ENCODE measurements at regions not wholly inside any gene's neighbourhood (a gene's known extent, or its start where the extent isn't known, plus 50 kb on each side); places are given as distances from the start of the nearest gene placed in this dataset.
"Not testable (repeated sequence)": the region's sequence is repeated elsewhere in the genome, so short reads cannot be mapped to it uniquely, and the experiment has no call there.

DNA sequence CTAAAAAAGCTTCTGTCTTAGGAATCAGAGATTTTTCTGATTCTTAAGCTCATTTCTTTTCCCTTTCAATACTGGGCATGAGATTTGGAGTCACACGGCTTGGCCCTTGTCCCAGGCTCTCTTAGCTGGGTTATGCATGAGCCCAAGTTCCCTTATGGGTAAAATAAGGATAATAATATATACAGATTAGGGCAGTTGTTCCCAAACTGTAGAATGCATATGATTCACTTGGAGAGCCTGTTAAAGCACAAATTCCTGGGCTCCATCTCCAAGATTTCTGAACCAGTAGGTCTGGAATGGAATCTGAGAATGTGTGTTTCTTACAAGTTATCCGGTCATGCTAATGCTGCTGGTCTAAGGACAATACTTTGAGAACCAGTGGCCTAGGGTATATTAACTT, 154.0 kb downstream of the REEP3 start:
- no peak for DNase-seq (ENCODE audit: low spot score)
- intact Hi-C loops (cut with DNase I), result no loop called here
- ATAC-seq, result no peak

DNA sequence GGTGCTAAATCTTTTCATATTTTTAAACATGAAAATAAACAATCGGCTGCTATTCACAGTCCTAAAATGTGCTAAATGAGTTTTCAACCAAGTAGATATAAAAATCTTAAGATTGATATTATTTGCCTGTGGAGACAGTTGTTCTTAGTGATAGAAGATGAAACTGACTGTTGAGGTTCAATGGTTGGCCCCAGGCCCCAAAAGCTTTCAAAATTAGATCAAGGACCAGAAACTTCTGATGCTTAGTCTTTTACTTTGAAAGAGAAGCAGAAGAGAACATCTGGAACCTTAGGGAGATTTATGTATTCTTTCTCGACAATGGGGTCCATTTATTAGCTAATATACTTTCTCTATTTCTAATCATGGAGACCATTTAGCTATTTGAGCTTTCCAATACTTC, 155.8 kb downstream of the REEP3 start:
- intact Hi-C loops (cut with DNase I), result no loop called here
- DNase-seq (ENCODE audit: low spot score) (no peak), ATAC-seq (no peak)

DNA sequence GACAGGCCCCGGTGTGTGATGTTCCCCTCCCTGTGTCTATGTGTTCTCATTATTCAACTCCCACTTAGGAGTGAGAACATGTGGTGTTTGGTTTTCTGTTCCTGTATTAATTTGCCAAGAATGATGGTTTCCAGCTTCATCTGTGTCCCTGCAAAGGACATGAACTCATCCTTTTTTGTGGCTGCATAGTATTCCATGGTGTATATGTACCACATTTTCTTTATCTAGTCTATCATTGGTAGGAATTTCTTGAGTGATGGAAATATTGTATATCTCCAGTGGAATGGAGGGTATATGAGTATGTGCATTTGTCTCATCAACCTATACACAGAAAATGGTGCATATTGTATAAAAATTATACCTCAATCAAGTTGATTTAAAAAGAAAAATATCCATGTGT, 159.3 kb downstream of the REEP3 start:
- DNase-seq (ENCODE audit: low spot score); intact Hi-C loops (cut with DNase I); ATAC-seq: not testable (repeated sequence)

DNA sequence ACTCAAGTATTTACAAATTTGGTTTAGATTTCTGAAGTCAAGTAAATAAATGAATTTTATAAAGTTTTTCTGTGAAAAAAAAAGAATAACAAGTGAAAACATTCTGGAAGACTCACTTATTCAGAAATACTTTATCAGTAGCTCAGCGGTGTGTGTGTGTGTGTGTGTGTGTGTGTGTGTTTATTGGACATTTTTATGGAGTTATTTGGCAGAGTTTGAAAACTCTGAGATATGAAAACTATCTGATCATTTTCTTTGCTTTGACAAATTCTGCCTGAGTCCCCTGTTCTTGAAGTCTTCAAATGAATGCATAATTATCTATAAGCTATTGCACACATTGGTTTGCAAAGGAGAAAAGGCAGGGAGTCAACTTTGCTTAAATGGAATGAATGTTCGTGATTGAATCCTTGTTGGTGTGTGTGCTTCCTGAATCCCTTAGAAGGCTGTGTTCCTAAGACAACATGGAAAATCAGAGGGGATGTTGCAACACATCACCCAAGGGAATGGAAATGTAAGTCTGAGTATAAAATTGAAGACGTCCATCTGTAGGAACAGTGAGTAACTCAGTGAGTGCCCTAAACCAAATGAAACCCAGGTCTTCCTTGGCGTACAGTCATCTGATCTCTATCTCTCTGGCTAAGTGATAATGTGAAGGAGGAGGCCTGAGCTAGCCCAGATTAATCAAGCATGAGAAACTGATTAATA, 160.9 kb downstream of the REEP3 start:
- DNase-seq (ENCODE audit: low spot score), result no peak
- ATAC-seq, result peak; percentile 95
- intact Hi-C loops (cut with DNase I), result no loop called here

DNA sequence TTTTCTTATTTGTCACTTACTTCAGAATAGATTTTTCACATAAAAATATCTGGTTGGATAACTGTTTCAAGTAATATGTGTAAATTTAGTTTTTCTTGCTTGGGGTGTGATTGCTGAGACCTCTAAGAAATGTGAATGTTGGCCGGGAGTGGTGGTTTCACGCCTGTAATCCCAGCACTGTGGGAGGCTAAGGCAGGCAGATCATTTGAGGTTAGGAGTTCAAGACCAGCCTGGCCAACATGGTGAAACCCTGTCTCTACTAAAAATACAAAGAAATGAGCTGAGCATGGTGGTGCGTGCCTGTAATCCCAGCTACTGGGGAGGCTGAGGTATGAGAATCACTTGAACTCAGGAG, 161.5 kb downstream of the REEP3 start:
- intact Hi-C loops (cut with DNase I); DNase-seq (ENCODE audit: low spot score): not testable (repeated sequence)
- peak; percentile 9 for ATAC-seq

DNA sequence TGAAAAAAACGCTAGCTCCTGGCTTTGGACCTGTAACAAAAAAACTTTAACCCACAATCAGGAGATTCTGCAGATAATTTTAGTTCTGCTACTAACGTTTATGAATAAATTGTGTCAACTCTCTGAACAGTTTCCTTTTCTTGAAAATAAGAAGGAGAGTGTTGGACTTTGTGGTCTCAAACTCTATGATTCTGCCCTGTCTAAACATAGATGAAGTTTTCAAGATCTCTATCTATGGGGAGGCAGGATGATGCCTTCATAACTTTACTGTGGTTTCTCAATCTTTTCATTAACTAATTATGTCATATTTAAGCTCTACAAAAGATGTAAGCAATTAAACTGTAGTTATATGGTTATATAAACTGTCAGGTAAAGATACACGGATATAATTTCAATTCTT, 162.0 kb downstream of the REEP3 start:
- intact Hi-C loops (cut with DNase I), result no loop called here
- ATAC-seq (no peak), DNase-seq (ENCODE audit: low spot score) (no peak)

DNA sequence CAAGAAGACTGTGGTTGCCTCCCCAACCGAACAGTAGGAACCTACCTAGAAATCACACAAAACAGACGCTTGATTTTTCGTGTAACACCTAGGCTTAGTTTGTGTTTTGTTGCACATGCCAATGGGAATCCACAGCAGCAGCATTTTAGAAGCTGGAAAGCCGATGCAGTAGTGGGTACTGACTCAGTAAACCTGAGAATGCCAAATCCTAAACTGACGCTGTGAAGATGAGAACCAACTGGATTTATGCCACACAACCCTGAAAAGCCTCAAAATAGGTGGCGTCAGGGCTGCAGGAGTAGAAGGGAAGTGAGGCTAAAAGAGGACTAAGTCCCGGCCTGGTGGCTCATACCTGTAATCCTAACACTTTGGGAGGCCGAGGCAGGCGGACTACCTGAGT, 162.5 kb downstream of the REEP3 start:
- intact Hi-C loops (cut with DNase I), result no loop called here
- DNase-seq (ENCODE audit: low spot score), result no peak
- ATAC-seq, result no peak

DNA sequence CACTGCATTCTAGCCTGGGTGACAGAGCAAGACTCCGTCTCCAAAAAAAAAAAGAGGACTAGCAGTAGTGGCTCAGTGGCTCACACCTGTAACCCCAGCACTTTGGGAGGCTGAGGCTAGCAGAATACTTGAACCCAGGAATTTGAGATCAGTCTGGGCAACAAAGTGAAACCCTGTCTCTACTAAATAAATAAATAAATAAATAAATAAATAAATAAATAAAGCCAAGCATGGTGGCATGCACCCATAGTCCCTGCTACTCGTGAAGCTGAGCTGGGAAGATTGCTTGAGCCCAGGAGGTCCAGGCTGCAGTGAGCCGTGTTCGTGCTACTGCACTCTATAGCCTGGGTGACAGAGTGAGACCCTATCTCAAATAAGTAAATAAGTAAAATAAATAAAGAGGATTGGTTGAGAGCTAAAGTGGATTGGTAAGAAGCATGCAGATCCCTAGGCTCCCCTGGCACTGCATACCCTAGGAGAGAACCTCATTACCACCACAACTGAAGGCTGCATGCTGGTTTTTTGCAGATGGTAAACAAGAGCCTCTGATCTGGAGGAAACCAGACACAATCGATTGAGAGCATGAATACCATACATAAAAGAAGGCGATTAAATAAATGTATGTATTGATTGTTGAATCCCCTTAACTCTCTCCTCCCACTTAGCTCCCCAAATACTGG, 163.2 kb downstream of the REEP3 start:
- ATAC-seq, result no peak
- no peak for DNase-seq (ENCODE audit: low spot score)
- intact Hi-C loops (cut with DNase I), result no loop called here

DNA sequence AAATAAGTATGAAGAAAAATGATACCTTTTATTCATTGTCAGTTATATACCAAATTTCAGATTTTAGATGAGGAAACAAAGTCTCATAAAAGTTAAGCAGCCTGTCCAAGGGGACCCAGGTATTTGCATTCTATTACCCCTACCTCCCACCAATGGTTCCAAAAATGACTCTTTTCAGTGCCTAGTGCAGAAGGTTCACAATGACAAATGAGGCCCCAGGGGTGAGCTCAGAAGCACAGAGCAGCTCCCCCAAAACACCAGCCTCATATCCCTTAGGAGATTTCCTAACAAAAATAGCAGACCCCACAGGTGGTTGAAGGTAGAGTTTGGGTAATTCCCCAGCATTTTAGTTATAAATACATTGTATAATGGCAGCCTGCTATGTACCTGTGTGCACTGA, 168.6 kb downstream of the REEP3 start:
- DNase-seq (ENCODE audit: low spot score) (no peak), ATAC-seq (no peak)
- intact Hi-C loops (cut with DNase I), result no loop called here

DNA sequence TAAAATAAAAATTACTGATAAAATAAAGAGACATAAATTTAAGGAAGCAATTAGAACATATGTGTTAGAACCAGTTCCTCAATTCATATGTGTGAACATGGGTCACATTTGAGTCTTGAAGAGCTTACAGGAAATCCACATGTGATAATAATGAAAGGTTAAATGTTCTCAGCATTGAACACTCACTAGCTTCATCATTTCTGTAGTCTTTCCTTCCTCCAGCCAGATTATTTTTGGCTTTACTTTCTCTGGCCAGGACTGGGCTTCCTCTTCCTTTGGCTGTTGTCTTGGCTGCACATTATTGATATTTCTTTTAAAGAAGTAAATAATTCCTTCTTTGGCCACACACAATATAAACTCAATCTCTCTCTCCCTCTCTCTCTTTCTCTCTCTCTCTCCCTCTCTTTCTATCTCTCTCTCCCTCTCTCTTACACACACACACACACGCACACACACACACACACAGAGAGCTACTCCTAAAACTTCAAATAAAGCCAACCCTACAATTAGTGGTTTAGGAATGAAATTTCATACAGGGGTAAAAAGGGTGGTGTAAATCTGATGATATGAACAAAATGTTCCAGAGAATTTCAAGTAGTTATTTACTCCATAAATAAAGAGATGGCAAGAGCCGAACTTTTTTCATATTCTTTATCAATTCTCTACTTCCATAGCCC, 171.2 kb downstream of the REEP3 start:
- intact Hi-C loops (cut with DNase I), result no loop called here
- DNase-seq (ENCODE audit: low spot score) (no peak), ATAC-seq (peak; percentile 88)

DNA sequence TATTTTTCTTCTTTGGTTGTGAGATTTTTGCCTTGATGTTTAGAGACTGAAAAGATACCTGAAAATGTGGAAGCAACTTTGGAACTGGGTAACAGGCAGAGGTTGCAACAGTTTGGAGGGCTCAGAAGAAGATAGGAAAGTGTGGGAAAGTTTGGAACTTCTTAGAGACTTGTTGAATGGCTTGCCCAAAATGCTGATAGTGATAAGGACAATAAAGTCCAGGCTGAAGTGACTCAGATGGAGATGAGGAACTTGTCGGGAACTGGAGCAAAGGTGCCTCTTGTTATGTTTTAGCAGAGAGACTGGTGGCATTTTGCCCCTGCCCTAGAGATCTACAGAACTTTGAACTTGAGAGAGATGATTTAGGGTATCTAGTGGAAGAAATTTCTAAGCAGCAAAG, 171.8 kb downstream of the REEP3 start:
- intact Hi-C loops (cut with DNase I); DNase-seq (ENCODE audit: low spot score); ATAC-seq: not testable (repeated sequence)

DNA sequence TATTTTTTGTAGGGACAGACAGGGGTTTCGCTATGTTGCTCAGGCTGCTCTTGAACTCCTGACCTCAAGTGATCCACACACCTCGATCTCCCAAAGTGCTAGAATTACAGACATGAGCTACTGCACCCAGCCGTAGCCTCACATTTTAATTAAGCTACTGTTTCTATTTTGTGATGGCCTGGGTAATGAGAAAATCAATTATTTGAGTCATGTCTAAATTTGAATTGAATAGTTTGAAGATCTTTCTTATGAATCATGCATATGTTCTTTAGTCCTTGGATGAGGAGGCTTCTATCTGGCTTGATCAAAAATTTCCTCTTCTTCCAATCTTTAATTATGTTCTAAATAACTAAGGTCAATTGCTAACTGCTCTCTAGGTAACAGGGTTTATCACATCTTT, 175.0 kb downstream of the REEP3 start:
- DNase-seq (ENCODE audit: low spot score), result no peak
- intact Hi-C loops (cut with DNase I), result no loop called here
- no peak for ATAC-seq

DNA sequence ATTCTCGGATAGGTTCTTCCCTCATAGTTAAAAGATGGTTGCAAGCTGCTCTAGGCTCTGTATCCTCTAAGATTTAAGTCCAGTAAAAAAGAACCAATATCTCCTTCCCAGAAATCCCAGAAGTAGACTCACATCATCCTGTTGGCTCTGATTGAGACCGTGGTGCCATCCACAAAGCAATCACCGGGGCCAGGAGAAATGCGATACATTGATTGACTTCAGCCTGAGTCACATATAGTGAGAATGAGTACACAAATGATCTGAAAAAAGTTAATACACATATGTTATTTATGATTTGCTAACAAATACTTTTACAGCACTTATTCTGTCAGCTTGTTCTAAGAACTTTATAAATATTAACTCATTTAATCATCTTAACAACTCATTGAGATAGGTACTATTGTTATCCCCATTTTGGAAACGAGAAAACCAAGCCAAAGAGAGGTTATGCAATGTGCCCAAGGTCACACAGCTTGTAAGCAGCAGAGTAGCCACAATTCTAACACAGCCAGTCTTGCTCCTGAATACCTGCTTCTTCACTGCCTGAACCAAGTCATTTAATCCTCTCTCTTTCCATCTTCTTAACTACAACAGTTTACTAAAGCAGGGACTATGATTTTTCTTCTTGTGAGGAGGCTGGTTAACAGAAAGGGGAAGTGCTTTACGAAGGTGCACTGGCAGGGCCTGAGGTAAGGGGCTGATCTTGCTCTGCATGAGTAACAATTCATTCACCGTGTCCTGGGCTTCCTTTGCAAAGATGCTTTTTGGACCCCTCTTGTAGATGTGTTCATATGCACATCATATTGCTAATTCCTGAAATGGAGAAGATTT, 177.0 kb downstream of the REEP3 start:
- intact Hi-C loops (cut with DNase I), result no loop called here
- DNase-seq (ENCODE audit: low spot score) (no peak), ATAC-seq (no peak)

DNA sequence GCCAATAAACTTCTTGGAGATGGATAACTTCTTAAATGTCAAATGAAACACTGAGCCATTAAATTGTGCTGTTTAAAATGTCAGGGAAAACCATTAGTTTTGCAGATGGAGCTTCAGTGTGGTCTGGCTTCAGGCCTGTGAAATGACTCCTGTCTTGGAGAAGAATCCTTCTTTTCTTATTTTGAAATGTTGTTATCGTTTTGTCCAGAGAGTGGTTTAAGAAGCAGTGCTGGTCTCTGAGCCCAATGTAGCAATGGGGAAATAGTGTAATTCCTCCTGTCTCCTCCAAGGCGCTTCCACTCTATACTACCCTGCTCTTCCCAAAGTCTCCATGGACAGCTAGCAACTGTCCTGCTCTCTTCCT, 177.6 kb downstream of the REEP3 start:
- ATAC-seq (peak; percentile 56), DNase-seq (ENCODE audit: low spot score) (no peak)
- intact Hi-C loops (cut with DNase I), result no loop called here

DNA sequence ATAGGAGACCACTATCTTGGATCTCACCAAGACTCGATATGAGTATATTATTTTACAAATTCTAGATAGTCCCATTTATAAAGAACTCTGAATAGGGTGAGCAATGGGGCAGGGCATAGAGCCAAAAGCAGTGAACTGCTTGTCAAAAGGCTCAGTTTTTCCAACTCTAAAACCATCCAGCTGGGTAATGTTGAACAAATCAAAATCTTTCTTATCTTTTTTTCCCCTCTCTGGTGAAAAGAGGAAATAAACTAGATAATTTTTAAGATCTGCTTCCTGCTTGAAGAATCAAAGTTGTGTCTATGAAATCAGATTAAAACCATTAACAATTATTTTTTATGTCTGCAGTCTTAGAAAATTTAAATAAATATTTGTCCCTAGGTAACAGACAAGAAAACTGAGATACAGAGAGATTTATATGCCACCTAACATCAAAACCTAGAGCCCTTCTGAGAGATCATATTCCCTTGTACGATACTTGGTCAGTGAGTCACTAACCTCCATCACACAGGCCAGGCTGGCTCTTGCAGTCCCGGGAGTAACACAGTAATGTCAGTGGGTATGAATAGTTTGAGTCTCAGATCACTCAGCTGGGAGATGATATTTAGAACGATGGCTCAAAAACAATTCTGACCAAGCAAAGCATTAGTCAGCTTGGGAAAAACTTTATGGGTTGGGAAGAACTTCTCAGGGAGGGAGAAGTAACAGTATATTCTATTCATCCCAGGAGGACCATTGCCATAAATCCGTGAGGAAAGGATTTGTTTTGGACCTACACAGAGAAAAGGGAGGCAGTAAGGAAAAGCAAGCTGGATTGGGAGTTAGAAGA, 178.8 kb downstream of the REEP3 start:
- peak; percentile 82 for ATAC-seq
- DNase-seq (ENCODE audit: low spot score), result no peak
- intact Hi-C loops (cut with DNase I), result no loop called here

DNA sequence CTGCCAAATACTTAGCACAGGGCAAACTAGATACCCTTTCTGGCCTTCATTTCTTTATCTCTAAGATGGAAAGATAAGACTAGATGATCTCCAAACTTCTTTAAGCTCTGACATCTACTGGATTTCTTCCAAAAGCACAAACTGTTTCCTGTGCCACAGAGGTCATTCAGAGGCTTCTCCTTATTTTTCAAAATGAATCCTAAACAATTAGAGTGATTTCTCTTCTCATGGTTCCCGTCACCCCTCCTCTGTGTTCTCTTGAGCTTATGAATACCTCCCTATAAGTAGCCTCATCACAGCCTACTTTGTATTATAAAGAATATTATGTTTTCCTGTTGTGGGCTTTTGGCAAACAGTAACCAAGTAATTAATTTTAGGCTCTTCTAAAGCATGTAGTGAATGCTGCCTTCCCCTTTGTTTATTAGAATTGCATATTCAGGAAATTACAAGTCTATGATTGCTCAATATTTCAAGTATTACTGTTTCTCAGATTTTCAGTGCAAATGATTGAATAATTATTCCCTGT, 179.5 kb downstream of the REEP3 start:
- DNase-seq (ENCODE audit: low spot score) (no peak), ATAC-seq (peak; percentile 49)
- intact Hi-C loops (cut with DNase I), result no loop called here

DNA sequence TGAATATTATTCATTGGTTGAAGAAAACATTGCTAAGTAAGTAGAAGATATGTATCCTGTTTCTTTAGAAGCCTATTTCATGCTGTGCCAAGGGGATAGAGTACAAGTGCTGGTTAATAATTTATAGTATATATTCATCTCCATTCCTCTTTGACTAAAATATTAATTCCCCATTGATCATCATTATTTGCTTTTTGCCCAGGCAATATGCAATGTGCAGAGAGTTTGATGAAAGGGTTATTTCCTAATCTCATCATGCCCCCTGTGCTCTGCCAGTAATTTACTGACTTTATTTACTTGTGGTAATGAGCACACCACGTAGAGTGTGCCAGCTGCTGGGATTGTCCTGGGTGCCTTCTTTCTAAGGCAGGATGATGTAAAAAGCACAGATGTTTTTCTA, 180.9 kb downstream of the REEP3 start:
- intact Hi-C loops (cut with DNase I), result no loop called here
- DNase-seq (ENCODE audit: low spot score) (no peak), ATAC-seq (no peak)

DNA sequence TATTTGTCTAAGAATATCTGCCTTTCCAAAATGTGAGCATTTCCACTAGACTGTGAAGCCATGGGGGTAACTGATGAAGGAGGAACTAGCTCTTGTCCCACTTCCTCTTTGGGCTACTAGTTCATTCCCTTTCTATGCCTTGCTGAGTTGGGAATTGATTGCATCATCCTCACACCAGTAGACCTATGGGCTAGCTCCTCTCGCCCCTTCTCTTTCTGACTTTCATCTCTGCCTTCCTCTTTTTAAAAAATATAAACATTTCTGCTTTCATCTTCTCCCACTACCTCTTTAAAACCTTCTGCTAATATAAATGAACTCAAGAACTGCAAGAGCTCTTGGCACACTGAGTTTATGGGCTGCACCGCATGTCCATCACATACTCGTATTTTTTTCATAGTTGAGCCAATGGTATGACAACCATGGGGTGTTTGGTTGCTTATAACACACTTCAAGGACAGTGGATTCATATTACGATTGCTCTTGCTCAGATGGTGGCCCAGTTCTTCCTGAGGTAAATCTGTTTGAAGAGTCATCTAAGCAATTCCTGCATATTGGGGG, 182.0 kb downstream of the REEP3 start:
- DNase-seq (ENCODE audit: low spot score) (no peak), ATAC-seq (peak; percentile 53)
- intact Hi-C loops (cut with DNase I), result no loop called here

Measured in sciatic nerve (tissue), 2 donors.